IMR-90 (cell line): ENCODE measurements at regions not wholly inside any gene's neighbourhood (a gene's known extent, or its start where the extent isn't known, plus 50 kb on each side); places are given as distances from the start of the nearest gene placed in this dataset.

Experiments used
- ATAC-seq: fragments of 200-7000 bp; cut with Tn5 transposase; 2 replicates; pipeline ENCODE4 v1.9.1; 2020; ENCODE audit warnings: low read depth, mild to moderate bottlenecking, moderate library complexity
- BruUV-seq: library from RNA; stranded (reverse); fragments of 400-500 nt; replicated peaks from 2 replicates; lab custom pipeline; 2021; lab: Mats Ljungman, UMichigan
- CTCF ChIA-PET: fragments of 300-600 bp; formaldehyde crosslinking; extraction: SDS; loops from one replicate; lab custom pipeline; 2021; ENCODE audit warnings: antibody characterized with exemption; lab: Yijun Ruan, JAX
- POLR2A ChIA-PET: fragments of 300-600 bp; sonication (Branson Sonifier 250); formaldehyde crosslinking; loops from one replicate; lab custom pipeline; 2022; ENCODE audit warnings: antibody characterized with exemption; ENCODE audit not compliant: unreplicated experiment; lab: Charles Lee
- DNase-seq: peaks from one replicate; pipeline ENCODE4 v3.0.0; 2013
- H2AFZ ChIP-seq: replicated peaks from 2 replicates; pipeline ENCODE3; 2013; ENCODE audit warnings: low read length, mild to moderate bottlenecking; ENCODE audit not compliant: poor library complexity
- H2AK5ac ChIP-seq: 2 replicates; pipeline ENCODE4 v1.6.1; 2013; ENCODE audit warnings: low read depth, low read length, inconsistent platforms
- H2AK9ac ChIP-seq: replicated peaks from 2 replicates; pipeline ENCODE3; 2013; ENCODE audit warnings: mild to moderate bottlenecking, low read depth, low read length, moderate library complexity; ENCODE audit not compliant: poor library complexity
- H2BK120ac ChIP-seq: 2 replicates; pipeline ENCODE4 v1.6.1; 2013; ENCODE audit warnings: low read depth, low read length, inconsistent platforms
- H2BK15ac ChIP-seq: 3 replicates; pipeline ENCODE4 v1.6.1; 2013; ENCODE audit warnings: low read depth, low read length, inconsistent platforms
- H2BK20ac ChIP-seq: 2 replicates; pipeline ENCODE4 v1.6.1; 2013; ENCODE audit warnings: low read depth, mild to moderate bottlenecking, inconsistent platforms, low read length, moderate library complexity
- H2BK5ac ChIP-seq: 2 replicates; pipeline ENCODE4 v1.6.1; 2013; ENCODE audit warnings: mild to moderate bottlenecking, low read depth, low read length, inconsistent platforms; ENCODE audit not compliant: poor library complexity, severe bottlenecking
- H3K14ac ChIP-seq: replicated peaks from 2 replicates; pipeline ENCODE4 v1.6.1; 2013; ENCODE audit warnings: low read depth, low read length, inconsistent platforms
- H3K18ac ChIP-seq: 2 replicates; pipeline ENCODE4 v1.6.1; 2013; ENCODE audit warnings: low read depth, low read length, control low read depth
- H3K23ac ChIP-seq: 2 replicates; pipeline ENCODE4 v1.6.1; 2013; ENCODE audit warnings: low read depth, low read length, inconsistent platforms
- H3K27ac ChIP-seq: 2 replicates; pipeline ENCODE4 v1.5.1; 2013; ENCODE audit warnings: mild to moderate bottlenecking, control low read depth, low read length; ENCODE audit not compliant: insufficient read depth
- H3K27me3 ChIP-seq: 2 replicates; pipeline ENCODE4 v1.6.1; 2013; ENCODE audit warnings: low read length; ENCODE audit not compliant: control insufficient read depth, insufficient read depth
- H3K36me3 ChIP-seq: 2 replicates; pipeline ENCODE4 v1.6.1; 2013; ENCODE audit warnings: low read length, mixed read lengths; ENCODE audit not compliant: control insufficient read depth, insufficient read depth
- H3K4ac ChIP-seq: 2 replicates; pipeline ENCODE4 v1.6.1; 2013; ENCODE audit warnings: low read depth, low read length, inconsistent platforms
- H3K4me1 ChIP-seq: 2 replicates; pipeline ENCODE4 v1.6.1; 2013; ENCODE audit warnings: low read length, mixed read lengths; ENCODE audit not compliant: control insufficient read depth, insufficient read depth
- H3K4me2 ChIP-seq: 2 replicates; pipeline ENCODE4 v1.6.1; 2013; ENCODE audit warnings: low read depth, mild to moderate bottlenecking, control low read depth, low read length, moderate library complexity
- H3K4me3 ChIP-seq: 2 replicates; pipeline ENCODE4 v1.5.1; 2013; ENCODE audit warnings: low read depth, mild to moderate bottlenecking, control low read depth, low read length, moderate library complexity; ENCODE audit not compliant: insufficient read depth
- H3K56ac ChIP-seq: 2 replicates; pipeline ENCODE4 v1.6.1; 2013; ENCODE audit warnings: low read length, inconsistent platforms; ENCODE audit not compliant: insufficient read depth; ENCODE audit errors: extremely low read depth
- H3K79me1 ChIP-seq, 2 experiments: 2 replicates each; pipeline ENCODE4 v1.6.1; 2013; ENCODE audit warnings: low read length in 2 of 2, inconsistent platforms in 1 of 2, low read depth in 1 of 2
- H3K9ac ChIP-seq: 2 replicates; pipeline ENCODE4 v1.6.1; 2013; ENCODE audit warnings: low read depth, low read length, control low read depth
- H3K9me1 ChIP-seq: 2 replicates; pipeline ENCODE4 v1.6.1; 2013; ENCODE audit warnings: low read length, inconsistent platforms; ENCODE audit not compliant: insufficient read depth
- H3K9me3 ChIP-seq: 2 replicates; pipeline ENCODE4 v1.6.1; 2013; ENCODE audit warnings: low read length; ENCODE audit not compliant: control insufficient read depth, insufficient read depth
- H4K20me1 ChIP-seq: 2 replicates; pipeline ENCODE4 v1.6.1; 2013; ENCODE audit warnings: low read length, inconsistent platforms; ENCODE audit not compliant: insufficient read depth
- H4K5ac ChIP-seq: 2 replicates; pipeline ENCODE4 v1.6.1; 2013; ENCODE audit warnings: mild to moderate bottlenecking, low read depth, low read length, control low read depth
- H4K8ac ChIP-seq, 2 experiments: 2 replicates each; pipeline ENCODE4 v1.6.1; 2013; ENCODE audit warnings: low read depth in 2 of 2, low read length in 2 of 2, control low read depth in 1 of 2, inconsistent platforms in 1 of 2
- H4K91ac ChIP-seq: 2 replicates; pipeline ENCODE4 v1.6.1; 2013; ENCODE audit warnings: low read depth, low read length, inconsistent platforms; ENCODE audit not compliant: insufficient read depth
- CEBPB ChIP-seq: IDR thresholded peaks from 2 replicates; pipeline ENCODE4 v1.6.1; 2012; ENCODE audit warnings: low read depth, low read length, improper control_type of control experiment
- FOS ChIP-seq: fragments of 150-350 bp; IDR thresholded peaks from 2 replicates; pipeline ENCODE4 v1.6.1; 2016; ENCODE audit warnings: low read depth, low read length
- WGBS, 2 experiments: methylation state at CpG; one replicate each; pipeline versions ENCODE4 v1.1.5 to v1.1.7; 2013; ENCODE audit warnings: missing lambda C conversion rate in 2 of 2; ENCODE audit not compliant: insufficient read length in 1 of 2; ENCODE audit errors: extremely low coverage in 2 of 2; 5-methylcytosine and 5-hydroxymethylcytosine counted together
- dilution Hi-C: fragments of 300-500 bp; cut with HindIII; formaldehyde crosslinking; loops from one replicate; pipeline ENCODE4 v1.14.3; 2018; ENCODE audit warnings: low sequenced_read_pairs; ENCODE audit not compliant: unreplicated experiment
- in situ Hi-C: fragments of 300-500 bp; cut with MboI; formaldehyde crosslinking; loops from 3 replicates; pipeline ENCODE4 v1.14.3; 2019; ENCODE audit warnings: low sequenced_read_pairs, inconsistent platforms, mixed read lengths
- intact Hi-C: fragments of 100-400 bp; cut with micrococcal nuclease; formaldehyde crosslinking; loops from 2 replicates; pipeline ENCODE4 v1.10.0; 2022
- TF ChIP-seq, protein P1 (sequence below): conservative IDR thresholded peaks from 2 replicates; pipeline ENCODE4 v1.5.1; 2012; ENCODE audit warnings: mild to moderate bottlenecking, low read depth, low read length, improper control_type of control experiment

- Histone ChIP-seq H2BK20ac (no peak overlapping the region), H2AK9ac (no peak overlapping the region), H4K5ac (no peak overlapping the region), H3K4me2 (no peak overlapping the region), H3K23ac (no peak overlapping the region), H3K79me1 (no peaks in the 10 kb centered on the region), H3K56ac (no peak overlapping the region), H3K4me3 (no peak overlapping the region), H2BK120ac (no peak overlapping the region), H3K27me3 (no peaks in the 10 kb centered on the region), H4K8ac (no peak overlapping the region), H3K9me3 (no peaks in the 10 kb centered on the region), H2BK5ac (no peak overlapping the region), H2AFZ (no peak overlapping the region), H4K20me1 (no peaks in the 10 kb centered on the region), H3K18ac (no peak overlapping the region), H3K9me1 (no peaks in the 10 kb centered on the region), H3K36me3 (no peaks in the 10 kb centered on the region), H3K27ac (no peak overlapping the region), H4K91ac (no peak overlapping the region), H3K4ac (no peak overlapping the region), H3K14ac (no peak overlapping the region), H3K4me1 (no peaks in the 10 kb centered on the region), H2AK5ac (no peak overlapping the region), H3K9ac (no peak overlapping the region), H2BK15ac (no peak overlapping the region)
- intact Hi-C loops = no loop called here
- TF ChIP-seq, protein P1, sequence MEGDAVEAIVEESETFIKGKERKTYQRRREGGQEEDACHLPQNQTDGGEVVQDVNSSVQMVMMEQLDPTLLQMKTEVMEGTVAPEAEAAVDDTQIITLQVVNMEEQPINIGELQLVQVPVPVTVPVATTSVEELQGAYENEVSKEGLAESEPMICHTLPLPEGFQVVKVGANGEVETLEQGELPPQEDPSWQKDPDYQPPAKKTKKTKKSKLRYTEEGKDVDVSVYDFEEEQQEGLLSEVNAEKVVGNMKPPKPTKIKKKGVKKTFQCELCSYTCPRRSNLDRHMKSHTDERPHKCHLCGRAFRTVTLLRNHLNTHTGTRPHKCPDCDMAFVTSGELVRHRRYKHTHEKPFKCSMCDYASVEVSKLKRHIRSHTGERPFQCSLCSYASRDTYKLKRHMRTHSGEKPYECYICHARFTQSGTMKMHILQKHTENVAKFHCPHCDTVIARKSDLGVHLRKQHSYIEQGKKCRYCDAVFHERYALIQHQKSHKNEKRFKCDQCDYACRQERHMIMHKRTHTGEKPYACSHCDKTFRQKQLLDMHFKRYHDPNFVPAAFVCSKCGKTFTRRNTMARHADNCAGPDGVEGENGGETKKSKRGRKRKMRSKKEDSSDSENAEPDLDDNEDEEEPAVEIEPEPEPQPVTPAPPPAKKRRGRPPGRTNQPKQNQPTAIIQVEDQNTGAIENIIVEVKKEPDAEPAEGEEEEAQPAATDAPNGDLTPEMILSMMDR = no peak
- TF ChIP-seq FOS (no peak), CEBPB (no peak)
- ChIA-PET POLR2A (no interaction called here), CTCF (interaction anchor here (0.6 kb wide), 1 partner anchor 26 kb away, joined by 3 read pairs; no protein-coding TSS in a partner anchor)
- dilution Hi-C loops = no loop called here
- in situ Hi-C loops = no loop called here
- ATAC-seq (no peak), DNase-seq (no peak)
- WGBS, 2 experiments = no CpG with 5 or more reads among the region's 2 CpGs
- no TSS peak for BruUV-seq
These were observed 719.3 kb downstream of the PLCL1 start for GRCh38 chr2:198523710-198524109.
